ENCODE measurements at regions not wholly inside any gene's neighbourhood (a gene's known extent, or its start where the extent isn't known, plus 50 kb on each side); places are given as distances from the start of the nearest gene placed in this dataset.

- TF ChIP-seq CTCF (IDR thresholded peaks at IDR 0.05; ENCODE audit: low read depth, low read length, poor library complexity, severe bottlenecking): no peak
- no peak for TF ChIP-seq EZH2phosphoT487 (IDR thresholded peaks at IDR 0.05; ENCODE audit: borderline replicate concordance, low read length)
These were observed 524.4 kb upstream of the CHD1 start for GRCh38 chr5:99453196-99453595.
